GM23248 (cell line): ENCODE measurements at regions not wholly inside any gene's neighbourhood (a gene's known extent, or its start where the extent isn't known, plus 50 kb on each side); places are given as distances from the start of the nearest gene placed in this dataset.
A peak's percentile ranks its signal among the peaks of the same experiment; 100 is the strongest.

ENCODE experiments used
- DNase-seq: peaks from one replicate; pipeline ENCODE4 v3.0.0-alpha.2; 2015
- H2AFZ ChIP-seq: fragments of 200-600 bp; sonication (generic); 2 replicates; pipeline ENCODE4 v1.6.1; 2016; ENCODE audit warnings: antibody characterized with exemption
- H3F3A ChIP-seq: fragments of 200-600 bp; sonication (generic); 2 replicates; pipeline ENCODE4 v1.6.1; 2016; ENCODE audit warnings: mild to moderate bottlenecking, antibody characterized with exemption, mixed run types; ENCODE audit not compliant: insufficient read depth
- H3K27ac ChIP-seq: fragments of 200-600 bp; sonication (generic); 2 replicates; pipeline ENCODE4 v1.5.1; 2016; ENCODE audit warnings: mild to moderate bottlenecking
- H3K27me3 ChIP-seq: fragments of 200-600 bp; sonication (generic); replicated peaks from 2 replicates; pipeline ENCODE4 v1.6.1; 2016; ENCODE audit warnings: mild to moderate bottlenecking; ENCODE audit not compliant: insufficient read depth
- H3K36me3 ChIP-seq: fragments of 200-600 bp; sonication (generic); 2 replicates; pipeline ENCODE4 v1.6.1; 2016; ENCODE audit warnings: low read depth, mild to moderate bottlenecking
- H3K4me1 ChIP-seq: fragments of 200-600 bp; sonication (generic); 2 replicates; pipeline ENCODE4 v1.6.1; 2016; ENCODE audit warnings: mild to moderate bottlenecking; ENCODE audit not compliant: insufficient read depth
- H3K4me2 ChIP-seq: fragments of 200-600 bp; sonication (generic); one replicate; pipeline ENCODE4 v1.6.1; 2016; ENCODE audit warnings: mild to moderate bottlenecking; ENCODE audit not compliant: unreplicated experiment
- H3K4me3 ChIP-seq: fragments of 200-600 bp; sonication (generic); 2 replicates; pipeline ENCODE4 v1.5.1; 2016; ENCODE audit warnings: mild to moderate bottlenecking
- H3K79me2 ChIP-seq: fragments of 200-600 bp; sonication (generic); 2 replicates; pipeline ENCODE4 v1.6.1; 2016; ENCODE audit warnings: mild to moderate bottlenecking; ENCODE audit not compliant: insufficient read depth
- H3K9ac ChIP-seq: fragments of 200-600 bp; sonication (generic); 2 replicates; pipeline ENCODE4 v1.6.1; 2016; ENCODE audit warnings: mild to moderate bottlenecking
- H3K9me2 ChIP-seq: fragments of 200-600 bp; sonication (generic); 2 replicates; pipeline ENCODE4 v1.6.1; 2016; ENCODE audit warnings: mixed run types, mild to moderate bottlenecking, moderate library complexity; ENCODE audit not compliant: insufficient read depth
- H3K9me3 ChIP-seq: fragments of 200-600 bp; sonication (generic); one replicate; pipeline ENCODE4 v1.6.1; 2017; ENCODE audit warnings: low read depth
- H4K20me1 ChIP-seq: fragments of 200-600 bp; sonication (generic); 2 replicates; pipeline ENCODE4 v1.6.0; 2016; ENCODE audit not compliant: insufficient read depth
- EZH2 ChIP-seq: fragments of 200-600 bp; sonication (generic); IDR thresholded peaks from 2 replicates; pipeline ENCODE4 v1.6.1; 2018; ENCODE audit warnings: antibody characterized with exemption, mild to moderate bottlenecking; ENCODE audit not compliant: insufficient read depth, poor library complexity, severe bottlenecking
- EZH2phosphoT487 ChIP-seq: fragments of 200-600 bp; sonication (generic); IDR thresholded peaks from 2 replicates; pipeline ENCODE4 v1.6.1; 2018; ENCODE audit warnings: antibody characterized with exemption, moderate library complexity, mild to moderate bottlenecking, low read depth; ENCODE audit not compliant: insufficient read depth
- WGBS, 2 experiments: methylation state at CpG; one replicate each; pipeline ENCODE4 v1.1.6; 2015 to 2017; ENCODE audit warnings: low lambda C conversion rate in 2 of 2, low coverage in 1 of 2; ENCODE audit errors: missing lambda C conversion rate in 2 of 2; 5-methylcytosine and 5-hydroxymethylcytosine counted together
- in situ Hi-C: fragments of 300-500 bp; cut with MboI; formaldehyde crosslinking; loops from 2 replicates; pipeline ENCODE4 v1.15.0; 2020

DNA sequence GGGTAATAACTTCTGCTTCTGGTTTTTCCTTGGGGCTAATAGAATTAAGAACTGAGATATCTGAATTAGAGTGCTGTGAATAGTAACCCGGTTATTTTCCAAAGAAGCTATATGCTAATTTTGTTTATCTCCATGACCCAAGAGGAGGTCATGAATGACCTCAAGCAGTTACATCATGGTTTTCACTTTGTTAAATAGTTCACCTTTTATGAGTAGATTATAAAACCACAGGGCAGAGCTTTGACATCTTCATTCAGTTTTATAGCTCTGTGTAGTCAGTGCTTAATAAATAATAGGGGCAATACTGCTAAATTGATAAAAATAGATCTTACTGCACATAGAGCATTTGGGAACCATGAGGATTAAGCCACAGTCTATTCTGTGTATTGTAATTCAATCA is 462.2 kb downstream of the LRIG3 start:
- H3K9me3 ChIP-seq, result no peaks in the 10 kb centered on the region
- no peaks in the 10 kb centered on the region for H3K36me3 ChIP-seq
- peaks cover 18% of the 10 kb centered on the region for H3F3A ChIP-seq
- no peaks in the 10 kb centered on the region for H4K20me1 ChIP-seq
- TF ChIP-seq EZH2phosphoT487 (no peak), EZH2 (no peak)
- H3K4me2 ChIP-seq, result no peak overlapping the region
- H3K9ac ChIP-seq, result no peak overlapping the region
- 92 to 95% methylated on average over 1 of the region's 1 CpG for WGBS, 2 experiments
- H3K4me1 ChIP-seq, result peaks cover 27% of the 10 kb centered on the region
- H3K4me3 ChIP-seq, result no peak overlapping the region
- in situ Hi-C loops, result no loop called here
- no peaks in the 10 kb centered on the region for H3K79me2 ChIP-seq
- no peak overlapping the region for H2AFZ ChIP-seq
- no peaks in the 10 kb centered on the region for H3K27me3 ChIP-seq
- DNase-seq, result peak; percentile 7
- H3K27ac ChIP-seq, result no peak overlapping the region
- no peaks in the 10 kb centered on the region for H3K9me2 ChIP-seq

DNA sequence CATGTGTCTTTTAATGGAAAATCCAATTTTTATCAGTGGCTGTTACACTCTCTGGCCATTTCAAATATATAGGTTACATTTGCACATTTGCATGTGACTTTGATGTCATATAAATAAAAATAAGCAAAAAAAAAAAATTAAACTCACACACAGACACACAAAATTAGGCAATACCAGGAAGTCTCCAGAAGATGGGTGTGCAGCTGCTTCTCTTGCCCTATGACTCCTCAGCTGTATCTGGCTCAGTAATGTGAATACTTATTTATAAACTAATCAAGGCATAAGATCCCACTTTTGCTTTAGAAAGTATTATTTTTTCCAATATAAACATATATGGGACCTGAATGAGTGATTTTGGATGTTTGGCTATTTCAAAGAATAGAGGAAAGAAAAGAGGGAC is 461.1 kb downstream of the LRIG3 start:
- H3F3A ChIP-seq, result peaks cover 16% of the 10 kb centered on the region
- peak; percentile 48 for DNase-seq
- no peak overlapping the region for H3K27ac ChIP-seq
- no peak for TF ChIP-seq EZH2phosphoT487
- TF ChIP-seq EZH2, result no peak
- H3K9me3 ChIP-seq, result no peaks in the 10 kb centered on the region
- H3K79me2 ChIP-seq, result no peaks in the 10 kb centered on the region
- H3K36me3 ChIP-seq, result no peaks in the 10 kb centered on the region
- no peak overlapping the region for H2AFZ ChIP-seq
- H4K20me1 ChIP-seq, result no peaks in the 10 kb centered on the region
- no peaks in the 10 kb centered on the region for H3K9me2 ChIP-seq
- H3K4me1 ChIP-seq, result peaks cover 24% of the 10 kb centered on the region
- H3K9ac ChIP-seq, result no peak overlapping the region
- in situ Hi-C loops, result no loop called here
- no peak overlapping the region for H3K4me2 ChIP-seq
- H3K4me3 ChIP-seq, result no peak overlapping the region
- H3K27me3 ChIP-seq, result no peaks in the 10 kb centered on the region

DNA sequence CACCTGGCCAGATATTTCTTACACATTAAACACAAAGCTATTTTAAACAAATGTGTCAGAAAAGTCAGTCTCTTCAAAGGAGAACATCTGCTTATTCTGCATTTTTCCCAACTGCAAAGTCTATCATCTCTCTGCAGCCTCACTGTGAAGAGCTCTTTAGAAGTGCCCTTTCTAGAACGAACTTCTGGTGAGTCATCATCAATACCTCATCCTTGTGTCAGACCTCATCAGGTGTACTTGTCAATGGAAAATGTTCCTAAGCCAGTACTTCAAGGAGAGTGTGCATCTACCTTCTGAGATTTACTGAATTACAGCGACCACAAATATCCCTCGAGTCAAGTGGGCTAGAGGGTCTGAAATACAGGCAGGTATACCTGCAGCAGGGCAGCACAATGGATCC is 457.3 kb downstream of the LRIG3 start:
- H3K79me2 ChIP-seq, result no peaks in the 10 kb centered on the region
- peaks cover 20% of the 10 kb centered on the region for H3K4me1 ChIP-seq
- H3F3A ChIP-seq, result peaks cover 11% of the 10 kb centered on the region; the same call in 1 of the 2 replicates
- H3K9ac ChIP-seq, result no peak overlapping the region
- H4K20me1 ChIP-seq, result no peaks in the 10 kb centered on the region
- H3K27ac ChIP-seq, result no peak overlapping the region
- no peak for DNase-seq
- no peaks in the 10 kb centered on the region for H3K36me3 ChIP-seq
- no peaks in the 10 kb centered on the region for H3K9me2 ChIP-seq
- H2AFZ ChIP-seq, result no peak overlapping the region
- in situ Hi-C loops, result no loop called here
- 78 to 80% methylated on average over 3 of the region's 3 CpGs for WGBS, 2 experiments
- TF ChIP-seq EZH2phosphoT487, result no peak
- no peak for TF ChIP-seq EZH2
- H3K27me3 ChIP-seq, result no peaks in the 10 kb centered on the region
- H3K4me2 ChIP-seq, result no peak overlapping the region
- no peaks in the 10 kb centered on the region for H3K9me3 ChIP-seq
- no peak overlapping the region for H3K4me3 ChIP-seq

DNA sequence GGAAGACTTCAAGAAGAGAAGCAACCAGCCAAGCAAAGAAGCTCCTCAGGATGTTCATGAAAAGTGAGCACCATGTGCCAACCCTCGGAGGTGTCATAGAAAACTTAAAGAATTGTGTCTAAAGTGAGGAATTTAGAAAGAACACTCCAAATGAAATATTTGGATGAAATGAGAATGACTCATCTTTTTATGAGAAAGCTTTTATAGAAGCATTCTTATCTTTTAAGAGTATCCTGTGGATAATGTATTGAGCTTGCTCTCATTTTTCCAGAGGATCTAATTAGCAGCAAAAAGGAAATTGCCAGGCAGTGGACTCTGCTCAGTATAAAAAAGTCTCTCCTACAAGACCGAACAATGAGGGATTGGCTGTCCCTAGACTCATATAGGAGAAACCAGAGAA is 454.9 kb downstream of the LRIG3 start:
- H3K36me3 ChIP-seq, result no peaks in the 10 kb centered on the region
- H3K4me2 ChIP-seq, result peak overlapping the region; percentile 30
- no peak overlapping the region for H3K27ac ChIP-seq
- H3K27me3 ChIP-seq, result no peaks in the 10 kb centered on the region
- in situ Hi-C loops, result no loop called here
- H4K20me1 ChIP-seq, result no peaks in the 10 kb centered on the region
- peaks cover 11% of the 10 kb centered on the region; the same call in 1 of the 2 replicates for H3F3A ChIP-seq
- peaks cover 12% of the 10 kb centered on the region for H3K4me1 ChIP-seq
- peak; percentile 28 for DNase-seq
- TF ChIP-seq EZH2 (no peak), EZH2phosphoT487 (no peak)
- H3K9me2 ChIP-seq, result no peaks in the 10 kb centered on the region
- WGBS, 2 experiments, result 73 to 78% methylated on average over 2 of the region's 2 CpGs
- H3K9me3 ChIP-seq, result no peaks in the 10 kb centered on the region
- no peak overlapping the region for H3K9ac ChIP-seq
- 0 out of 2 replicates have a peak overlapping the region, but pooled peaks have one; percentile 4 for H2AFZ ChIP-seq
- H3K4me3 ChIP-seq, result no peak overlapping the region
- H3K79me2 ChIP-seq, result no peaks in the 10 kb centered on the region

DNA sequence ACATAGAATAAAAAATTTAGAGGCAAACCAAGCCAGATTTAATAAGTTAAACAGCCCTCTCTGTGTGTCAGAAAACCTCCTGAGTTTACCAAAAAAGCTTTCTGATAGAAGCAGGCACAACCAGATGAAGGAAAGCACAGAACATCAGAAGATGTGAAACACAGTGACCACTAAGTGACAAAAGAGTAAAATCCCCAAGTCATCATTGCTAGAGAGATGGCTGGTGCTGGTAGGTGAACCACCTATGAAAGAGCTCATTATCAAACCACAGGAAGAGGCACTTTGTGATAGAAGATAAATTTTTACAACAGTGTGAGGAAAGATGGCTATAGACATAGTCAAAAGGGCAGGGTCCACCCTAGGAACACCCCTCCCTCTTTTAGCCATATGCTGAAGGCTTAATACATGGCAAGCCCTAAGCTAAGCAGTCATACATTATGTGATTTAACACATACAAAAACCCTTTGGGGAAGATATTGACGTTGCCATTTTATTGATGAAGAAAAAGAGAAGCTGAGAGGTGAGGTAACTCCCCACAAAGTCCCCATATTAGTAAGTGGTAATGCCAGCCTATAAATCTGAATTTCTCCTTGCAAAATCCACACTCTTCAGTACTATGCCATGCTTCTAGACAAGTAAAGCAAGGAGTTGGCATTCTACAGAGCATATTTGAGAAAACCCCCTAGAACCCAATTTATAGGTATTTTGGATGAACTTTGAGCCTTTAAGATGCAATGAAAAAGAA is 449.9 kb downstream of the LRIG3 start:
- Histone ChIP-seq H3K4me1 (peaks cover 5% of the 10 kb centered on the region), H3K36me3 (no peaks in the 10 kb centered on the region), H3K9me2 (no peaks in the 10 kb centered on the region), H3F3A (peaks cover 4% of the 10 kb centered on the region; the same call in 1 of the 2 replicates), H2AFZ (no peak overlapping the region), H3K9ac (no peak overlapping the region), H3K9me3 (no peaks in the 10 kb centered on the region), H4K20me1 (no peaks in the 10 kb centered on the region), H3K4me3 (no peak overlapping the region), H3K27me3 (no peaks in the 10 kb centered on the region), H3K79me2 (no peaks in the 10 kb centered on the region), H3K4me2 (no peak overlapping the region), H3K27ac (no peak overlapping the region)
- no peak for DNase-seq
- in situ Hi-C loops, result no loop called here
- WGBS, 2 experiments, result 10 to 14% methylated on average over 1 of the region's 1 CpG
- no peak for TF ChIP-seq EZH2phosphoT487
- no peak for TF ChIP-seq EZH2
